DND-41 (cell line): ENCODE measurements at regions not wholly inside any gene's neighbourhood (a gene's known extent, or its start where the extent isn't known, plus 50 kb on each side); places are given as distances from the start of the nearest gene placed in this dataset.

ENCODE experiments used
- ATAC-seq: fragments of 200-7000 bp; cut with Tn5 transposase; 3 replicates; pipeline ENCODE4 v1.9.1; 2021; ENCODE audit warnings: low read depth; ENCODE audit not compliant: insufficient read depth
- DNase-seq: peaks from one replicate; pipeline ENCODE4 v3.0.0-alpha.2; 2020
- H2AFZ ChIP-seq: 2 replicates; pipeline ENCODE4 v1.6.0; 2012; ENCODE audit warnings: low read depth, low read length
- H3K27ac ChIP-seq: 2 replicates; pipeline ENCODE4 v1.5.1; 2012; ENCODE audit warnings: low read length, inconsistent platforms
- H3K27me3 ChIP-seq: fragments of 200-600 bp; sonication (generic); 2 replicates; pipeline ENCODE4 v1.6.0; 2012; ENCODE audit warnings: low read length, mild to moderate bottlenecking, inconsistent platforms; ENCODE audit not compliant: insufficient read depth, poor library complexity
- H3K36me3 ChIP-seq: 2 replicates; pipeline ENCODE4 v1.5.1; 2012; ENCODE audit warnings: low read length, inconsistent platforms; ENCODE audit not compliant: insufficient read depth
- H3K4me1 ChIP-seq: 2 replicates; pipeline ENCODE4 v1.5.1; 2012; ENCODE audit warnings: mild to moderate bottlenecking, low read length; ENCODE audit not compliant: insufficient read depth
- H3K4me2 ChIP-seq: 2 replicates; pipeline ENCODE4 v1.6.0; 2012; ENCODE audit warnings: mild to moderate bottlenecking, moderate library complexity, low read length, inconsistent platforms; ENCODE audit not compliant: insufficient read depth
- H3K4me3 ChIP-seq, 2 experiments: fragments of 200-600 bp in 1 of 2; shearing (Covaris generic) in 1 of 2; 2 replicates each; pipeline ENCODE4 v1.5.1; 2012 to 2016; ENCODE audit warnings: inconsistent platforms in 2 of 2, low read length in 2 of 2, mild to moderate bottlenecking in 2 of 2, low read depth in 1 of 2, moderate library complexity in 1 of 2
- H3K79me2 ChIP-seq: 2 replicates; pipeline ENCODE4 v1.6.0; 2012; ENCODE audit warnings: low read length, inconsistent platforms; ENCODE audit not compliant: insufficient read depth
- H3K9ac ChIP-seq: 2 replicates; pipeline ENCODE4 v1.6.0; 2012; ENCODE audit warnings: low read depth, mild to moderate bottlenecking, inconsistent platforms, low read length, moderate library complexity
- H3K9me3 ChIP-seq: 2 replicates; pipeline ENCODE4 v1.5.1; 2012; ENCODE audit warnings: low read length, moderate library complexity, mild to moderate bottlenecking, inconsistent platforms; ENCODE audit not compliant: insufficient read depth, severe bottlenecking
- H4K20me1 ChIP-seq: 2 replicates; pipeline ENCODE4 v1.6.0; 2012; ENCODE audit warnings: low read length; ENCODE audit not compliant: insufficient read depth
- EZH2 ChIP-seq: IDR thresholded peaks from 3 replicates; pipeline ENCODE4 v1.6.1; 2012; ENCODE audit warnings: borderline replicate concordance, low read depth, mild to moderate bottlenecking, moderate library complexity, low read length, inconsistent platforms; ENCODE audit not compliant: severe bottlenecking
- TF ChIP-seq, protein P1 (sequence below): IDR thresholded peaks from 2 replicates; pipeline ENCODE4 v1.5.1; 2012; ENCODE audit warnings: borderline replicate concordance, low read length, moderate library complexity, mild to moderate bottlenecking; ENCODE audit not compliant: poor library complexity, severe bottlenecking; ENCODE audit errors: extremely low read depth

DNA sequence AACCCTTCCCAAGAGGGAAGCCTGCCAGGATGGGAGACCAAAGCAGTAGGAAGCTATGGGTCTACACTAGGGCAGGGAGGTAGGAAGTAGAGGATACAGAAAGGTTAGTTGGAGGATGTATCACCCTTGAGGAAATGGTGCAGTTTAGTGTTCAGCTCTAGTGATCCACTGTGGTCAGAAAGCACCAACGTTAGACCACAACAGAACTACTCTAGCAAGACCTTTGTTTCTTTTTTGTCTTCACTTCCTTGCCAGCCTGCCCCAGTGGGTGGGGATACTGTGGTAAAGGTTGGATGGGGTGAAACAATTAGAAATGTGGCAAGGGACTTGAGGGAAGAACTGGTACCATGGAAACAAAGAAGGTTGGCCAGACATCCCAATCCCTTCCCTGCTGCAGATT is 83.3 kb downstream of the DDIT4L start:
- Histone ChIP-seq H3K9me3 (no peaks in the 10 kb centered on the region), H3K4me1 (peaks cover 17% of the 10 kb centered on the region), H3K9ac (no peak overlapping the region), H3K79me2 (no peaks in the 10 kb centered on the region), H3K4me2 (peak overlapping the region; percentile 20; the same call in 1 of the 2 replicates), H3K4me3 (no peak overlapping the region), H3K36me3 (no peaks in the 10 kb centered on the region), H3K27ac (peak overlapping the region; percentile 60), H2AFZ (peak overlapping the region; percentile 45; the same call in 1 of the 2 replicates), H3K27me3 (no peaks in the 10 kb centered on the region), H4K20me1 (no peaks in the 10 kb centered on the region)
- ATAC-seq (peak; percentile 98), DNase-seq (peak; percentile 80)
- TF ChIP-seq, protein P1, sequence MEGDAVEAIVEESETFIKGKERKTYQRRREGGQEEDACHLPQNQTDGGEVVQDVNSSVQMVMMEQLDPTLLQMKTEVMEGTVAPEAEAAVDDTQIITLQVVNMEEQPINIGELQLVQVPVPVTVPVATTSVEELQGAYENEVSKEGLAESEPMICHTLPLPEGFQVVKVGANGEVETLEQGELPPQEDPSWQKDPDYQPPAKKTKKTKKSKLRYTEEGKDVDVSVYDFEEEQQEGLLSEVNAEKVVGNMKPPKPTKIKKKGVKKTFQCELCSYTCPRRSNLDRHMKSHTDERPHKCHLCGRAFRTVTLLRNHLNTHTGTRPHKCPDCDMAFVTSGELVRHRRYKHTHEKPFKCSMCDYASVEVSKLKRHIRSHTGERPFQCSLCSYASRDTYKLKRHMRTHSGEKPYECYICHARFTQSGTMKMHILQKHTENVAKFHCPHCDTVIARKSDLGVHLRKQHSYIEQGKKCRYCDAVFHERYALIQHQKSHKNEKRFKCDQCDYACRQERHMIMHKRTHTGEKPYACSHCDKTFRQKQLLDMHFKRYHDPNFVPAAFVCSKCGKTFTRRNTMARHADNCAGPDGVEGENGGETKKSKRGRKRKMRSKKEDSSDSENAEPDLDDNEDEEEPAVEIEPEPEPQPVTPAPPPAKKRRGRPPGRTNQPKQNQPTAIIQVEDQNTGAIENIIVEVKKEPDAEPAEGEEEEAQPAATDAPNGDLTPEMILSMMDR = no peak
- no peak for TF ChIP-seq EZH2

DNA sequence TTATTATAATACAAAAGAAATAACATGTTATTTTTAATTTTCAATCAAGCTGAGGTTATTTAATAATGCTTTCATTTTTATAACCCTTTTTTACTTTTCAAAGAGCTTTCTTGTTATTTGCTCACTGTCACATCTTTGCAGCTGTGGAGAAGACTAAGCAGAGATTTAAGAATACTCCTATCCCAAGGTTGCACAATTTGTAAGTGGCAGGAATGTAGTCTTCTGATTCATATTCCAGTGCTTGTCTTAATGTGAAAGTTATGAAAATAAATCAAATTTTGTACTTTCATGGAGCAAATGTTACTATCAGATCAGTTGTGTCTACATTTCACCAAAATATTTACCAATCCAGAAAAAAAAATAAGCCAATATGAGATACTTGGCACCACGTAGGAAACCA is 86.6 kb downstream of the DDIT4L start:
- Histone ChIP-seq H4K20me1 (no peaks in the 10 kb centered on the region), H3K9ac (no peak overlapping the region), H3K79me2 (no peaks in the 10 kb centered on the region), H2AFZ (no peak overlapping the region), H3K4me2 (no peak overlapping the region), H3K9me3 (no peaks in the 10 kb centered on the region), H3K27me3 (no peaks in the 10 kb centered on the region), H3K4me1 (peaks cover 26% of the 10 kb centered on the region), H3K36me3 (no peaks in the 10 kb centered on the region), H3K27ac (no peak overlapping the region), H3K4me3 (no peak overlapping the region)
- ATAC-seq = no peak
- no peak for DNase-seq
- TF ChIP-seq EZH2 = no peak
- TF ChIP-seq, protein P1 = no peak

DNA sequence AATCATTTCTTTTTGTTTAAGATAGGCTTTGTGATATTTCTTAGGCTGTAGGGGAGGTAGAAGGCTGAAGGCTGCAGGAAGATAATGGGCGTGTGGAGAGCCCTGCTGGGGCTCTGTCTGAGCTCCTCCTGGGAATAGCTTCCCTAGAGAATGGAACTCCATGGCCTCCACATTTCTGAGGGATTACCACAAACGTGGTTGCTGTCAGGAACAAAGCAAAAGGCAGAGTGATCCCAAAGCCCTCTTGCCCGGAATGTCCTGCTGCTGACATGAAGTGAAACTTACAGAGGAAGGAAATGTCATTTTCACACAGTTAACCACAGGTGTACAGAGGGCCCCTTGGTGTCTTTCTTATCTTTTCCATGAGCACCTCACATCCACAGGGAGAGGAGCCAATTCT is 89.3 kb downstream of the DDIT4L start:
- Histone ChIP-seq H3K4me3 (no peak overlapping the region), H3K27me3 (no peaks in the 10 kb centered on the region), H3K9ac (no peak overlapping the region), H3K4me1 (peaks cover 9% of the 10 kb centered on the region), H3K27ac (no peak overlapping the region), H3K36me3 (no peaks in the 10 kb centered on the region), H3K79me2 (no peaks in the 10 kb centered on the region), H3K4me2 (no peak overlapping the region), H3K9me3 (no peaks in the 10 kb centered on the region), H4K20me1 (no peaks in the 10 kb centered on the region), H2AFZ (no peak overlapping the region)
- DNase-seq (peak; percentile 19), ATAC-seq (peak; percentile 82)
- TF ChIP-seq, protein P1 = no peak

DNA sequence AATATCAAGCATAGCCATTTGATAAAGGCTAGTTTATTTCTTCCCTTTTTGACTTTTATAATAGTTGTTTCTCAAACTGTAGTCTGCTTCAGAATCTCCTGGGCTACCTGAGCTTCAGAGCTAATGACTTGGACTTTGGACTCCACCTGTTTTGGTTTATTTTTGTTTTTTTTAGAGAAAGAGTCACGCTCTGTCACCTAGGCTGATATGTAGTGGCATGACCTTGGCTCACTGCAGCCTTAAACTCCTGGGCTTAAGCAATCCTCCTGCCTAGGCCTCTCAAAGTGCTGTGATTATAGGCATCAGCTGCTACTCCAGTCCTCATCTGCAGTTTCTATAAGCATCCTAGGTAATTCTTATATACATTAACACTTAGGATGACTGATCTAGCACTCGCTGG is 90.5 kb downstream of the DDIT4L start:
- H4K20me1 ChIP-seq = no peaks in the 10 kb centered on the region
- H3K36me3 ChIP-seq = no peaks in the 10 kb centered on the region
- H3K9me3 ChIP-seq = no peaks in the 10 kb centered on the region
- H3K4me1 ChIP-seq = peaks cover 9% of the 10 kb centered on the region
- no peaks in the 10 kb centered on the region for H3K27me3 ChIP-seq
- TF ChIP-seq EZH2 = no peak
- TF ChIP-seq, protein P1 = no peak
- ATAC-seq = no peak
- no peaks in the 10 kb centered on the region for H3K79me2 ChIP-seq
- no peak overlapping the region for H3K4me3 ChIP-seq
- H2AFZ ChIP-seq = no peak overlapping the region
- no peak overlapping the region for H3K27ac ChIP-seq
- no peak overlapping the region for H3K4me2 ChIP-seq
- DNase-seq = no peak
- no peak overlapping the region for H3K9ac ChIP-seq
